ENCODE measurements at regions not wholly inside any gene's neighbourhood (a gene's known extent, or its start where the extent isn't known, plus 50 kb on each side); places are given as distances from the start of the nearest gene placed in this dataset.
"Not testable (repeated sequence)": the region's sequence is repeated elsewhere in the genome, so short reads cannot be mapped to it uniquely, and the experiment has no call there.

- no peak for DNase-seq (ENCODE audit: extremely low read depth, low read depth, low spot score)
Observed at GRCh38 chr12:75710361-75711069, 199.1 kb upstream of the KRR1 start.

GRCh38 chr12:75709503-75709902 lies 198.1 kb upstream of the KRR1 start:
- no peak for DNase-seq (ENCODE audit: extremely low read depth, low read depth, low spot score)

GRCh38 chr12:75708802-75709201 lies 197.4 kb upstream of the KRR1 start:
- DNase-seq (ENCODE audit: extremely low read depth, low read depth, low spot score): no peak

GRCh38 chr12:75707983-75708382 lies 196.6 kb upstream of the KRR1 start:
- DNase-seq (ENCODE audit: extremely low read depth, low read depth, low spot score): no peak

GRCh38 chr12:75706786-75707605 lies 195.6 kb upstream of the KRR1 start:
- peak; percentile 75 for DNase-seq (ENCODE audit: extremely low read depth, low read depth, low spot score)

GRCh38 chr12:75705749-75706711 lies 194.6 kb upstream of the KRR1 start:
- peak; percentile 79 for DNase-seq (ENCODE audit: extremely low read depth, low read depth, low spot score)

GRCh38 chr12:75704664-75705063 lies 193.3 kb upstream of the KRR1 start:
- no peak for DNase-seq (ENCODE audit: extremely low read depth, low read depth, low spot score)

GRCh38 chr12:75704208-75704607 lies 192.8 kb upstream of the KRR1 start:
- no peak for DNase-seq (ENCODE audit: extremely low read depth, low read depth, low spot score)

- DNase-seq (ENCODE audit: extremely low read depth, low read depth, low spot score): no peak
Observed at GRCh38 chr12:75703131-75703530, 191.7 kb upstream of the KRR1 start.

GRCh38 chr12:75702477-75703093 lies 191.2 kb upstream of the KRR1 start:
- no peak for DNase-seq (ENCODE audit: extremely low read depth, low read depth, low spot score)

GRCh38 chr12:75701859-75702258 lies 190.4 kb upstream of the KRR1 start:
- no peak for DNase-seq (ENCODE audit: extremely low read depth, low read depth, low spot score)

GRCh38 chr12:75699728-75700496 lies 188.5 kb upstream of the KRR1 start:
- no peak for DNase-seq (ENCODE audit: extremely low read depth, low read depth, low spot score)

- no peak for DNase-seq (ENCODE audit: extremely low read depth, low read depth, low spot score)
Observed at GRCh38 chr12:75699251-75699650, 187.8 kb upstream of the KRR1 start.

GRCh38 chr12:75698052-75698451 lies 186.6 kb upstream of the KRR1 start:
- no peak for DNase-seq (ENCODE audit: extremely low read depth, low read depth, low spot score)

GRCh38 chr12:75695926-75696325 lies 184.5 kb upstream of the KRR1 start:
- DNase-seq (ENCODE audit: extremely low read depth, low read depth, low spot score): no peak

- DNase-seq (ENCODE audit: extremely low read depth, low read depth, low spot score): no peak
Observed at GRCh38 chr12:75694534-75695268, 183.3 kb upstream of the KRR1 start.

- no peak for DNase-seq (ENCODE audit: extremely low read depth, low read depth, low spot score)
Observed at GRCh38 chr12:75692876-75693275, 181.5 kb upstream of the KRR1 start.

- DNase-seq (ENCODE audit: extremely low read depth, low read depth, low spot score): no peak
Observed at GRCh38 chr12:75690296-75690955, 179.0 kb upstream of the KRR1 start.

GRCh38 chr12:75686233-75686632 lies 174.8 kb upstream of the KRR1 start:
- not testable (repeated sequence) for DNase-seq (ENCODE audit: extremely low read depth, low read depth, low spot score)
